ENCODE measurements at regions not wholly inside any gene's neighbourhood (a gene's known extent, or its start where the extent isn't known, plus 50 kb on each side); places are given as distances from the start of the nearest gene placed in this dataset.

GRCh38 chr13:50586414-50587083, 256.9 kb downstream of the DLEU7 start:
- no peak for DNase-seq

DNA sequence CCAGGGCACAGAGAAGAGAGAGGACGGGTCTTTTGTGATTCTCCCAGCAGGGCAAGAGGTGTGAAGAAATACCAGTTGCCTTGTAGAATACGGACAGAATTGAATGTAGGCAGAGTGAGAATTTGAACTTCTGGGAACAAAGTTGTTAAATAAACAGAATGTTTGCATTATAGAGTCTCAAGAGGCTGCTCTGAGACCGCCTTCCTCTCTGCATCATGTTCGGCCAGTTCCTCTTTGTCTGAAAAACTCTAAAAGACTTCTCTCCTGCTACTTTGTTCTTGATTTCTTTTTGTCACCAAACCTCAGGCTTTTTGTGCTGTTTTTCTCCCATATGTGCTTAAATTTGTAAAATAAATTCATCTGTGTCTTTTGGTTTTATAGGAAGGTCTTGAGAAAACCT, 256.4 kb downstream of the DLEU7 start:
- no peak for DNase-seq

GRCh38 chr13:50587645-50588373, 255.7 kb downstream of the DLEU7 start:
- no peak for DNase-seq

- no peak for DNase-seq
These were observed 254.9 kb downstream of the DLEU7 start for GRCh38 chr13:50588491-50589130.

DNA sequence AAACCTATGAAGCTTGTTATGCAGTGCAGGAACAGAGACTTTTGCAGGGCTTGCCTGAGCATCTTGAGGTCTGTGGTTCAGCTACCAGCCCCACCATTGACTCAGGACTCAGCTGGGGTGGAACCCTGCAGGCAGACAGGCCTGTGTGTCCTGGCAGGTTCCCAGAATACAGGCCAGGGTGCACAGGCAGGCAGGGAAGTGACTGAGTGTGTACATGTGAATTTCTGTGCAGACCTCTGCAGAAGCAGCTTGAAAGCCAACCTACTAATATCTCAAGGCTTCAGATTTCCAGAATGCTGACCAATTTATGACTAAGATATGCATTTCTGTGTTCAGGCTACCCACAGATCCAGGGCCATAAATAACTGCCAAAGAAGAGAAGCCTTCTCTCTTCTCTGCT, 254.4 kb downstream of the DLEU7 start:
- DNase-seq, result no peak

- no peak for DNase-seq
These were observed 253.8 kb downstream of the DLEU7 start for GRCh38 chr13:50589651-50590054.

DNA sequence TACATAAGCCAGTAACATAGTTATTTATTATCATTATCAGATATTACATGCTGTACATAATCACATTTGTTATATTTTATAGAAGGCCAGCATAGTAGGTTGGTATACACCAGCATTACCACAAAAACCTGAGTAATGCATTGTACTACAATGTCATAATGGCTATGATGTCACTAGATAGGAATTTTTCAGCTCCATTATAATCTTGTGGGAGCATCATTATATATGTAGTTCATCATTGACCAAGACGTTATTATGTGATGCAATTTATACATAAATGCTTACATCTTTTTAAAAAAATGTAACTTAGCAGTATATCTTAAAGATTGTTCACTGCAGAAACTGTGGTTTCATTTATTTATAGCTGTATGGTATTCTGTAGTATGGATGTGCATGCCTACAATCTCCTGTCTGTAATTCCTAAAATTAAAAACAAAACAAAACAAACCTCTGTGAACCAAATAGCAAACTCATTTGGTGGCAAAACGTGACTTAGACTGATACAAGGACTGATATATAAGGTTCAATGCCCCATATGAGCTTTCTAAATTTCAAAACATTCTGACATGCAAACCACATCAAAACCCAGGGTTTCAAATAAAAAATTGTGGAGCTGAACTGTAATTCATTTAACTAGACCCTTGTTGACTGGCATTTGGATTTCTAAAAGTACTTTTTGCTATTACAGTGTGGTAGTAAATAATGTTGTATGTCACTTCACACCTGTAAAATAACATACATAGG, 250.9 kb downstream of the DLEU7 start:
- DNase-seq, result no peak

DNA sequence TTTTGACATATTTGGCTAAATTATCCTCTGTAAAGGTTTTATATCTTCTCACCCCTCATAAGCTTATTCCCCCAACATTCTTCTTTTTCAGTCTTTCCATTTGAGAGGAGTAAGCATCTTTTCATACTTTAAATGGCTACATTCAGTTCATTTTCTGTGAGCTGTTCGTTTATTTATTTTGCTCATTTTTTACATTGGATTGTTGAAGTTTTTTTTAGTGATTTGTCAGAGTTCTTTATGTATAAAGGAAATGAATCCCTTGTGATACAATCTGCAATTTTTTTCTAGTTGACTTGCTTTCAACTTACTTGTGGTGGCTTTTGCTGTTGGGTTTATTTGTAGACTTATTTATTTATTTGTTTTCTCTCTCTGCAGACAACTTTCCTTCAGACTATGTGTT, 250.3 kb downstream of the DLEU7 start:
- DNase-seq, result no peak

DNA sequence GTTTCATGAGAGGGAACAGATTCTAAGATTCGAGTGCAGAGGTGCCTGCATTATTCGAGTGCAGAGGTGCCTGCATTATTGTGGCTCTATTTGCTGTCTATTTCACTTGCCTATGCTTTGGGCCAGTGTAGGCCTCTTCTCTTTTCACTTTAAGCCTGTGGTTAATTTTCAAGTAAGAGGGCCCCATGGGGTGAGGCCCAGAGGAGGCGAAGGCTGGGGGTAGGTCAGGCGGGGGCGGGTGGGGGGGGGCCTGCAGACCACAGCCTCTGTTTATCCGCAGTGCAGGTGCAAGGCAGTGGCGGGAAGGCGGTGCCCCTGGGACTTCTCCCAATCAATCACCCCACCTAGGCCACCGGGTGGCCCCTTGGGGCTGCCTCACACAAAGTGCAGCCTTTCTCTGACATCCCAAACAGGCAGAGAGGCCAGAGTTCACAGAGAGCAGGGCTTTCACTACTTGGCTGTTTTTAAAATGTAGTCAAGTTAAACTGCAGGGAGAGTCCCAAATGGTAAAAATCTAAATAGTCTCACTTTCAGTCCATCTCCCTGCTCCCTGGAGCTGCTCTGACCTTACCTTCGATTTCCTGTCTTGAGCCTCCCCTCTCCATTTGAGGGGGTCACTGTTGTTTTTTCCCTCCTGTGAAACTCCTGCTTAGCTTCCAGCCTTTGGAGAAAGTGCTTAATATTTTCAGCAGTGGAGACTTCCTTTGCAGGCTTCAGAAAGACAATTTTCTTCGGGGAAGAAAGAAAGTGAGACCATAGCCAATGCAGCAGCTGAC, 249.0 kb downstream of the DLEU7 start:
- DNase-seq, result no peak

GRCh38 chr13:50595196-50595595, 248.3 kb downstream of the DLEU7 start:
- DNase-seq, result no peak

DNA sequence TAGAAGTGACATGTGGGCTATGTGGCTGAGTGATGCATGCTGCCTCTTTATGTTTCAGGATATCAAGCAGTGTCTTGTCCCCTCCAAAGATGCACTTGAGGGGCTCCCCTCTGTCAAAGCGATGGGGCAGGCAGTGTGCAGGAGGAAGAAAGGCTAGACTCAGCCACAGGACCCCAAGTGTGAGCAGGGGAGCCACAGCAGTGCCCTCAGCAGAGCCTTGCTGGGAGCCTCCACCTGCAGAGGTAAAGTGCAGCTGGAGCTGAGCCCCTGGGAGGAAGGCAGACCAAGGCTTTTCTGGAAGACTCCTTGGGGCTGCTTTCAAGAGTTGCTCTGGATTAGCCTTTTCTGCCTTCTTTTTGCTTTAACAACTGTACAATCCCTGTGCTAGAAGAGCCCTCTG, 247.3 kb downstream of the DLEU7 start:
- no peak for DNase-seq

DNA sequence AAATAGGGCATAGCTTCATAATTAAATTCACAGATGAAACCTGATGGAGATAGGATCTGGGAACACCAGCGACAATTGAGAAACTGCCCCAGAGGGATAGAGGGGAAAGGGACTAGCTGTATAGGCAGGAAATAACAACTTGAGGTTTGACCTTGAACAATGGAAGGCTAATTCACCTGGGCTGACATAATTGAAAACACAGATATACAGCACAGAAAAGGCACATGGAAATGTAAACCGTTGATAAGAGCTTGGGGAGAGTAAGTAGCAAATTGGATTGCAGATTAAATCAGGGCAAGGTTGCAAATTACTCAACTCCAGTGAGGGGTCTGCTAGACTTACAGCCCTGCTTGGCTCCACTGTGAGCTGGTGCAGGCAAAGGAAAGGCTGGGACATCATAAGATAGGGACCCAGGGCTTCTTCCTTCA, 246.7 kb downstream of the DLEU7 start:
- no peak for DNase-seq

DNA sequence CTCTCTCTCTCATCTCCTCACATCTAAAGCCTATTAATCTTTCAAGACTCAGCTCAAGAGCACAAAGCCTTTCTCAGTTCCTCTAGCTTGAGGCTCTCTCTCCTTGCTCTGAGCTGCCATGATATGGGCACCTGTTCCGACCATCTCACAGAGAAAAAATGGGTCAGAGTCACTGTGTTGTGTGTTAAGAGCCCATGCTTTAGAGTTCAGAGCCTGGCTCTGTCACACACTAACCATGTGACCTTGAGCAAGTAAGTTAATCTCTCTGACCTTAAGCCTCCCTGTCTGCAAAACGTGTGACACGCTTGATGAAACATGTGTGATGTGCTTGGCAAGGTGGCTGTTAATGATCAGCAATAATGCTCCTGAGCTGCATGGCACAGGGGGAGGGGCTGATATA, 245.2 kb downstream of the DLEU7 start:
- no peak for DNase-seq

GRCh38 chr13:50599046-50599445, 244.4 kb downstream of the DLEU7 start:
- no peak for DNase-seq

- no peak for DNase-seq
These were observed 243.6 kb downstream of the DLEU7 start for GRCh38 chr13:50599927-50600326.

DNA sequence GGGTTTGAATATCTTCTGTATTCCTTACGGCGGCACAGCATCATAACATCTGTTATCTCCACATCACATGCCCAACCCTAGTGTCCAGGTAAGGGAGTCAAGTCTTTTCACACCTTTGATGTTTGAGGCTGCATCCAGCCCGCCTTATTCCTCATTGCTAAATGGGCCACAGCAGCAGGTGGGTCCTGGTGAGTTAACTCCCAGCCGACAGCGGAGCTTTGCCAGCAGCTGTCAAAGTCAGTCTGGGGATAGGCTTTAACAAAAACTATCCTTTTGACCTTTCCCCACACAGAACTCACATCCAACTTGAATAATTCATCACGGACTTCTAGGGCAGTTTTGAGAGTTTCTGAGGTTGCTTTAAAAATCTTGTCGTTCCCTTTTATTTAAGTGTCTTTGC, 235.1 kb downstream of the DLEU7 start:
- DNase-seq, result no peak

GRCh38 chr13:50609011-50609410, 234.5 kb downstream of the DLEU7 start:
- DNase-seq, result no peak

- DNase-seq, result no peak
These were observed 233.3 kb downstream of the DLEU7 start for GRCh38 chr13:50610238-50610637.

DNA sequence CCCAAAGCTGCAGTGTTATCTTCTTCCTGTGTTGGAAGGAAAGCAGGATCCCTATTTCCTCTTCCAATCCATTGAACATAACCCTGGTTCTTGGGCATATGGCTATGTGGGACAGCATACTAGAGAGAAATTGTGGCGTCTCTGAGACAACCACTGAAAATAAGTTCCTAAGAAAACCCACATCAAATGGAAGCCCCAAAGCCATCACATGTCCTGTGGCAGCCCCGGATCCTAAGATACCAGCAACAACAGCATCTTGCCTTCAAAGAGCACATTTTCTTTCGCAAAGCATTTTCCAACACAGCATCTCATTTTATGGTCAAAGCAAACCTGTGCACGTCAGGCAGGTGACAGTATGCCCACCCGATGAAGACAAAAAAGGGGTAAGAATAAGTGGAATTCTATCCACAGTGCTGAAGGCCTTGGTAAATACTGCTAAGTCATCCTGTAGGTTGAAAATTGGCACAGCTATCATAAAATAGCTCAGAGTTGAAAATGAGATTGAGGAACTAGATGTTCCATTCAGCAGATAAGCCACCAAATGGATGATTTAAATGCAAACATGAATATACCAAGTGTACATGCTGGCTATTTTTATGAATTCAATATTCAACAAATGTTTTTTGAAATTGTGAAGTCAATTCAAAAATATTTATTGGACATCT, 232.2 kb downstream of the DLEU7 start:
- DNase-seq, result peak; percentile 15

DNA sequence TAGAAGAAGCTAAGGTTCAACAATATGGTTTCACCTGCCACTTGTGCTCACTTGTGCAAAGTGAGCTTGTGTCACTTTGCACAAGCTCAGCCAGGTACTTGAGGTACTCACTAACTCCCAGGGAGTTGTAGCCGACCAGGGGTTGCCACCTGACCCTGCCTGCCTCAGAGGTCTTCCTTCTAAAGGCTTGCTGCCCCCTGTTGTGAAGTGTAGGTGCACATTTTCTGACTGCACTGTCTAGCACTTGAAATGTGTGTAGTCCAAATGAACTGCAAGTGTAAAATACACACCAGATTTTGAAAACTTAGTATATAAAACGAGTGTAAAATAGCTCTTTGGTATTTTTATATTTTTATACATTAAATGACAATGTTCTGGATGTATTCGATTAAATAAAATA, 230.8 kb downstream of the DLEU7 start:
- no peak for DNase-seq

DNA sequence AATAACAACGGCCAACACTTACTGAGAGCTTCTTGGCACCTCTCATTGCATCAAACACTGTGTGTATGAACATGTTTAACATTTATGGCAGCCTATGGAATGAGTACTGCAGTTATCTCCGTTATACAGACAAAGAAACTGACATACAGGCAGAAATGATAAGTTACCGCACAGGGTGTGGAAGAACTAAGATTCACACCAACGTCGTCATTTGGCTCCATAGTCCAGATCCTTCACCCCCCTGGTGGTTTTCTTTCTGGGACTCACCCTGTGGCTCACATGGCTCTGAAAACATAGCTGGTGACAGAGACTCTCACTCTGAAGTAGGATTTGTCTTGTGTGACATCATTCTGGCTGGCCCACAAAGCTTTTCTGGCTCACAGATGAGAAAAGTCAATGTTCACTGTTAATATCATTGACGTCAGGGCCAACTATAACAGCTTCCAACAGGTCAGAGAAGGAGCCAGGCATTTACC, 230.1 kb downstream of the DLEU7 start:
- no peak for DNase-seq

DNA sequence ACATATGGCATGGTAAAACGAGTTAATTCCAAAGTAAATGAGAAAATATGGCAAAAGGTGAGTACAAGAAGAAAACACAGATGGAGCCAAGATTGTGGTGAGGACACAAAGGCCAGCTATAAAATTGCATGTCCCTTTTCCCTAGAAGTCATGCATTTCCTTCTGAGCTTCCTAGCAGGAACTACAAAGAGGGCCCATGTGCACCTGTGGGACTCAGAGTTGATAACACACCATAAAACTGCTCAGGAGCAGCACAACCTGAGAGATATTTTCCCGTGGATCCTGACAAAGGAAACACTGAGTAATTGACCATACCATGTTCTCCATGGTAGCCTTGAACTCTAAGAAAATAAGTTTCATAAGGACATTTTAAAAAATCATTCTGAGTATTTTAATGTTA, 228.3 kb downstream of the DLEU7 start:
- DNase-seq, result no peak
